ENCODE measurements at regions not wholly inside any gene's neighbourhood (a gene's known extent, or its start where the extent isn't known, plus 50 kb on each side); places are given as distances from the start of the nearest gene placed in this dataset.
"Not testable (repeated sequence)": the region's sequence is repeated elsewhere in the genome, so short reads cannot be mapped to it uniquely, and the experiment has no call there.

DNA sequence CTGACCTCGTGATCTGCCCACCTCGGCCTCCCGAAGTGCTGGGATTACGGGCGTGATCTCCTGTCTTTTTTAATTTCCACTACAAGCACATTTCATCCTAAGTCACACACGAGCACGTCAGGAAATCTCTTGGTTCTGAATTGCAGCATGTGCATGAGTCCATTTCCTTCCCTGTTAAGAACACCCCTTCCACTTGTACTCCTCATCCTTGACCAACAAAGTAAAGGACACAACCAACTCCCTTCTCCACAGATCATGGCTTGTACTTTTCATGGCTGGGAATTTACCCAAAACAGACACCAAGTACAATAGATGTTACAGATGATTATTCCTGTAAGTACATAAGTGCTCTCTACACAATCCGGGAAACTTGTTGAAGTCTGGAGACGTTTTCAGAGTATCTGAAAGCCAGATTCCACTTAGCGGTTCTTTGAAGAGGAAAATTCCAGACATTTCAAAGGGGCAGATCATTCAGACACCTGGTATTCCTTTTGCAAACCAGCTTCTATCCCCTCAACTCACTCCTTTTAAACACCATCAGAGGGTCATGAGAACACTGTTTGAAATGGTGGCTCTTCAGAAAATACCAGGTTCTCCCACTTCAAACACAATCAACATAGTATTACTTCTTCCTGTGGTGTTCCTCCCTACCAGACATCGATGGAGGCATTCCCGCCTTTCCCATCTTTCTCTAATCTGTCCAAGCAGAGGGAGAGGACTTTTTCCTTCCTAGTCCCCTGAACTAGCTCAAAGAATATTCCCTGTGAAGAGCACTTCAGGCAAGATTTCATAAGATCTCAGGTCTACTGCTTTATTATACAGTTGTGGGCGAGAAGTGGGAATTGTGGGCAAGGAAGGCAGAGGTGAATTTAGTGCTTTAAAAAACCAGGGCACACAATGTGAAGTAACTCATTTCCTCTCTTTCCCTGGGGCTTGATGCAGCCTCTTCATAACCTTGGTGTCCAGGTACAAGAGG lies 80.1 kb upstream of the TSC22D2 start:
- ATAC-seq: no peak

DNA sequence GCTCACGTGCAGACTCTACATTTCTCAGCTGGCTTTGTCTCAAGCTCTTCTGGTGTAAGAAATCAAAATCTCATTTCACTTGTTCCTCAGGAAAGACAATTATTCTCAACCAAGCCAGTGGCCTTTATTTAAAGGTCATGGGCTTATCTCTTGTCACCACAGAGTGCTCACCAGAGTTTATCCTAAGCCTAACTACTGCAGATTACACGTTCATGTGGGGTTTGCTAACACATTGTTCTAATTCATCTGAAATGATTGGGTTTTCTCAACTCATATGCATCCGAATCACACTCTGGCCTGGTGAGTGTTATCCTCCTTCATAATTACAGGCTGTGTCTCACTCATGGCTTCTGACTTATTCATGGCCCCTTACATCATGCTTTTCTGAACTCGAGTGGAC lies 83.3 kb upstream of the TSC22D2 start:
- no peak for ATAC-seq

DNA sequence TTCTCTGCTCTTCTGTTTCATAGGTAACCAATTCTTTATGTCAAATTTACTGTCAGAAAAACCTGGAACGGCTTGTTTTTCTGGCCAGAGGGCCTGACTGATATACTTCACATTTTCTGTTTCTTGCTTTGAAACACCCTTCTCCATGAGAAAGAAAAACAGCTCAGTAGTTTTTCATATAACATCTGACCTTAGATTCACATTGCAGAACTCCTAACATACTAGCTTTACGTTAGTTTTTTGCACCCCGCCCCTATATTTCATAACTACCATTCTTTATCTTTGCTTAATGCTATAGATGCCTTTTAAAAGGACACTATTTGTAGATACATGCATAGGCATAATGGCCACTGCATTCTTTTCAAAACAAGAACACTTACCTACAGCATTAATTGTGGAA lies 83.9 kb upstream of the TSC22D2 start:
- no peak for ATAC-seq

DNA sequence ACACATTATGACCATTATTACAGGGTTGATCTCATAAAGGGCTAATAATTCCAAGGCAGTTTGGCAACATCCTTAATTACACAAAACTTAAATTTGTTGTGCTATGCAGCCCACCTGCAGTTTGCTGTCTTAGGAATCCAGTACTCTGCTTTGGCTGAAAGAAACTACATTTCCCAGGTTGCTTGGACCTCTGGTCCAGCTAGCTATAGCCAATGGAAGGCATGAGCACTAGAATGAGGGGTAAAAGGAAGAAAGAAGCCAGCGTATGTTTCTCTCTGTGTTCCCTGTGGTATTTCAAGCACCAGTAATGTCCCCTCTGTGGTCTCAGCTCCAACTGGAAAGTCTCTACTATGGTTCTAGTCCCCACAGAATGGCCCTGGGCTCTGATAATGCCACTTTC lies 84.3 kb upstream of the TSC22D2 start:
- ATAC-seq: no peak

DNA sequence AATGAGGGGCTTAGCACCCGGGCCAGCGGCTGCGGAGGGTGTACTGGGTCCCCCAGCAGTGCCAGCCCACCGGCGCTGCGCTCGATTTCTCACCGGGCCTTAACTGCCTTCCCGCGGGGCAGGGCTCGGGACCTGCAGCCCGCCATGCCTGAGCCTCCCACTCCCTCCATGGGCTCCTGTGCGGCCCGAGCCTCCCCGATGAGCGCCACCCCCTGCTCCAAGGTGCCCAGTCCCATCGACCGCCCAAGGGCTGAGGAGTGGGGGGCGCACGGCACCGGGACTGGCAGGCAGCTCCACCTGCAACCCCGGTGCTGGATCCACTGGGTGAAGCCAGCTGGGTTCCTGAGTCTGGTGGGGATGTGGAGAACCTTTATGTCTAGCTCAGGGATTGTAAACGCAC lies 85.0 kb upstream of the TSC22D2 start:
- ATAC-seq: not testable (repeated sequence)

DNA sequence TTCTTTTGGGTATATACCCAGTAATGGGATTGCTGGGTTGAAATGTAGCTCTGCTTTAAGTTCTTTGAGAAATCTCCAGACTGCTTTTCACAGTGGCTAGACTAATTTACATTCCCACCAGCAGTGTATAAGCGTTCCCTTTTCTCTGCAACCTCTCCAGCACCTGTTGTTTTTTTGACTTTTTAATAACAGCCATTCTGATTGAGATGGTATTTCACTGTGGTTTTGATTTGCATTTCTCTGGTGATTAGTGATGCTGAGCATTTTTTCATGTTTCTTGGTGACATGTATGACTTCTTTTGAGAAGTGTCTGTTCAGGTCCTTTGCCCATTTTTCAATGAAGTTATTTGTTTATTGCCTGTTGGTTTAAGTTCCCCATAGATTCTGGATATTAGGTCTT lies 87.1 kb upstream of the TSC22D2 start:
- not testable (repeated sequence) for ATAC-seq

DNA sequence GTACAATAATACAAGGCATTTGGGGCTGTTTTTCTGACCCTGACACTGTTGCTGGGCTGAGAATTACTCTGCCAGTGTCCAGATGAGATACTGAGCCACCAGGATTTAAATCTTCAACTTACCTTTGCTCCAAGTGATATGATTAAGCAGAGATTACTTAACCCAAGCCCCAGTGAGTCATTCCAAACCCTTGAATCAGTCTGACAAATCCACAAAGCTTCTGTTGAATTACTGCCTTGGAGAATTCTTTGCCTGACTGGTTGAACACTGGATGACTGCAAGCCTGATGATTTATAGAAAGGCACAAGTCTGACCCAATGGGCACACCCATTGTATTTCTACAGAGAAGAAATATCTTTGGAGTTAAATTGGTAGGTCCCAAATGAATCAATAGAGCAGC lies 88.2 kb upstream of the TSC22D2 start:
- peak; percentile 60 to 69 for ATAC-seq

DNA sequence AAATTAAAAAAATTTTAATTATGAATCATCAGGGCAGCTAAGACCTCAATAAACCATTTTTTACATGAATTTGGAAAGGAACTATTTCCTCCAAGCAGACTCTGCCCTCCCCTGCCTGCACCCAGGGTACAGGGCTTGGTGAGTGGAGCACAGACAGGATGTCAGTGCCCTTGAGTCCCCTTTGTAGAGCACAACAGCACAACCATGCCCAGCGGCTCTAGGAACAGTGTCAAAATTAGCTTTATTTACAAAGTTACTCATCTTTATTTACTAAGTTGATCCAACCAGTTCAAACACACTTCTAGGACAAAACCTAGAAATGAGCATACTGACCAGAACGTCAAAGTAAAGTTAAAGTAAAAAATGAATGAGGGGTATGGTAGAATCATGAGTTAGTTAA lies 90.6 kb upstream of the TSC22D2 start:
- ATAC-seq: no peak

DNA sequence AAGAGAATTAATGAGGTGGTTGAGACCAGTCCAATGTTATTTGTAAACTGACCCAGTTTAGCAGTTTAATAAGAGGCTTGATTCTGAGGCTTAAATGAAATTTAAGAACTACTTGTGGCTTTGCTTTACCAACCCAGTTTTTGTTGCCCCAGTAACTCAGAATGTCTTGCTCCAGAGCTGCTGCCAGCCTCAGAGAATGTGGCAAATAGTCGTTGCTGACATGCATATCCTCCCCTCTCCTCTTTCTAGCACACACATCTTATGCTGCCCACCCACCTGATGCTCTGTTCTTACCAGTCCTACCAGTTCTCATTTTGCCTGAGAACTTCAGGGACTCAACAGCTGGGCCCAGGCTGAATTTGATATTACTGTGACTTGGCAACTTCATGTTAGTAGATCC lies 92.4 kb upstream of the TSC22D2 start:
- ATAC-seq: no peak

DNA sequence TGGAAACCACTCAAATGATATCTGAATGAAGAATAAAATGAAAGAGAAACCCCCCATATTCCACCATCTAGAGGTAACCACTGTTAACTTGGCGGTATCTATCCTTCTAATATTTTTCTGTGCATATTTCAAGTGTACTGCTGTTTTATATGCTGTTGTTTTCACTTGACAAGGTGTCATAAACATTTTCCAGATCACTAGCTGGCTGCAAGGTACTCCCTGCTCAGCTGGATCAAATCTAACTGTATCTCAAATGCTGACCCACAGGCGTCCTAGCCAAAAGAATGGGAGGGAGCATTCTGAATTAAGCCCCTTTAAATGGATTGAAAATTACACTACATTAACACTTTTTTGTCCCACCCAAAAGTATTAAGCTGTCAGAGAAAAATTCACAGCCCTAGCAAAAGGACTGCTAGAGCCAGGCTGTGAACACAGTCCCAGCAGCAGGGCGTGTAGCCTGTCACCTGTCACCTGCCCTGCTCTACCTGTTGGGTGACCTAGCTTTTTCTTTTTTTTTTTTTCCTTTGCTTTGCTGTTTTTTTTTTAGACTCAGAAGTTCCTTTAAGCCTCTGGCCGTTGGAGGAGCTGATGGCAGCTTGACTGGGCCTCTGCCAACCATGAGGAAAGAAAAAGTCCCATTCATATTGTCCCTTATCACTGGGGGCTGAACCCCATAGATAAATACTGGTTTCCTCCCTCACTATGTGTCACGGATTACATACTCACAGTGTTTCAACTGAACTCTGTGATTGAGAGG lies 93.7 kb upstream of the TSC22D2 start:
- no peak for ATAC-seq

DNA sequence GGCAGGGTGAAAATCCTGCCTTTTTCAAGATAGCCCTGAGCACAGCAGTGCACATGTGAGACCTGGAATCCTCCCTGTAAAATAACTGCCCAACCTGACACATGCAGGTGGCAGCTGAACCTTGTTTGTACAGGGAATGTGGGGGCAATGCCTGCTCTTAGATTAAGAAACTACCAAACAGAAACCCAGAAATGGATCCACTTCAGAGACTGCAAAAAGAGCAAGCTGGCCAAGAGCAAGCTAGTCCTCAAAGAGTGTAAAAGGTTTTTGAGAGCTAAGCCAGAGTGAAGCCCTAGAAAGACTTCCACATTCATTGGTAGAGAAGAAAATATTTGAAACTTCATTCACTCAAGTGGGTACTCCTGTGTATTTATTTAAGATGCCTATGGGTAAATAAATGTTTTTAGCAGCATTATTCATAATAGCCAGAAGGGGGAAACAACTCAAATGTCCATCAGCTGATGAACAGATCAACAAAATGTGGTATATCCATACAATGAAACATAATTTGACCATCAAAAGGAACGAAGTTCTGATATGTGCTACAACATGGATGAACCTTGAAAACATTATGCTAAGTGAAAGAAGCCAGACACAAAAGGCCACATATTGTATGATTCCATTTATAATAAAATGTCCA lies 96.0 kb upstream of the TSC22D2 start:
- no peak for ATAC-seq

DNA sequence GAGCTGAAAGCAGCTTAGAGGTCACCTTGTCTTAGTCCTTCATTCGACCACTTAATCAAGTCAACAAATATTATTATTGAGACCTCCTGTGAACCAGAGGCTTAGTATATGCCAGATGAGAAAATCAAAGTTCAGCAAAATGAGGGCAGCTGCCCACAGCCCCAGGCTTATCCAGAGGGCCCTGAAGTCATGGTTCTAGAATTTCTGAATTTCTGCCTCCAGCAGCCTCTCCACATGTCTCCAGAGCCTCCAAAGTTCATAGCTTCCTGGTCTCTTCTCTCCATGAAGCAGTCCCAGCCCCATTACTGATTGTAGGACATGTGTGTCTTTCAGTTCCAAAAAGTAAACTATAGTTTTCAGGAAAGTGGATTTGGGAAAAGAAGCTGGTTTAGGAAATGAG lies 96.9 kb upstream of the TSC22D2 start:
- ATAC-seq: no peak

DNA sequence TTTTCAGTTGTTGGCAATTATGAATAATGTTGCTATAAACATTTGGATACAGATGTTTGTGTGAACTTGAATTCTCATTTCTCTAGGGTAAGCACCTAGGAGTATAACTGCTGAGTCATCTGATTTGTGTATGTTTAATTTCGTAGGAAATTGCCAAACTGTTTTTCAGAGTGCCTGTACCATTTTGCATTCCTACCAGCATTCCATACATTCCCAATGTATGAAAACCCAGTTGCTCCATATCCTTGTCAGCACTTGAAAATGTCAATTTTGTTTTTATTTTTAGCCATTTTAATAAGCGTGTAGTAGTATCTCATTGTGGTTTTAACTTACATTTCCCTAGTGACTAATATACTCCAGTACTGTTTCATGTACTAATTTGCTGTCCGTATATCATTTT lies 98.5 kb upstream of the TSC22D2 start:
- ATAC-seq: no peak

DNA sequence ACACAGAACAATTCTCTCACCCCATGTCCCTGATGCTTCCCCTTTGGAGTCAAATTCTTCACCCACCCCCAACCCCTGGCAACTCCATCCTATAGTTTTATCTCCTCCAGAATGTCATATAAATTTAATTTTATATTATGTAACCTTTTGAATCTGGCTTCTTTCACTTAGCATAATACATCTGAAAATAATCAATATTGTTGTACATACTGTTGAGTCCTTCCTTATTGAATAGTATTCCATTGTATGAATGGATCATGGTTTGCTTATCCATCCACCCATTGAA lies 98.9 kb upstream of the TSC22D2 start:
- no peak for ATAC-seq

DNA sequence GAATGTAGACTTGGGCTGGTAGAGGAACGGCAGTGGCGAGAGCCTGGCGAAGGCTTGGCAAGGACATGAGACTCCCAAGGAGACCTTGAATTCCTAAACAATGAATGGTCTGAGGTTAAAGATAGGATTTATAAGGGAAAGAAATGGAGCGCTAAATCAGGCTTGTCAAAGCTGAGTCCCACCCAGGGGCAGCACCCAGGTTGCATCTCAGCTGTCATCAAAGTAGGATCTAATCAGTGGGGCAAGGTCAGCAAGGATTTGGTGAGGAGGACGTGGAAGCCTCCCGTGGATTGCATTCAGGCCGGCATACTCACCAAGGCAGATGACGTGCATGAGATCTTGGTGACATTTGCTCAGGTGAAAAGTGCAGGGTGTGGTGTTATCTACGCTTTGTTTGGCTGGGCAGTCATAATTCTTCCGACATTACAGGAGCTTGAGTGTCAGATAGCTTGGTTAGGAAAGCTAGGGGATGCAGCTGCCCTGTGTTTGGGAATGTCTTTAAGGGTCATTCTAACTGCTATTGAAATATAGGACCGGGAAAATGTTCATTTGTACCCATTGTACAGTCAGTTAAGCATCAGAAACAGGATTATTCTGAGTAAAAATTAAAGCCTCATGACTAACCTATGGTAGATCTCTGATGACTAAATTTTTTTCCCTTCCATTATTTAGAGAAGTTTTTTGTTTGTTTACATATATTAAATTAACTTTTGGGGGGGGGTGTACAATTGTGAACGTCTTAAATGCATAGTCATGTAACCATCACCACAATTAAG lies 99.4 kb upstream of the TSC22D2 start:
- ATAC-seq: no peak

DNA sequence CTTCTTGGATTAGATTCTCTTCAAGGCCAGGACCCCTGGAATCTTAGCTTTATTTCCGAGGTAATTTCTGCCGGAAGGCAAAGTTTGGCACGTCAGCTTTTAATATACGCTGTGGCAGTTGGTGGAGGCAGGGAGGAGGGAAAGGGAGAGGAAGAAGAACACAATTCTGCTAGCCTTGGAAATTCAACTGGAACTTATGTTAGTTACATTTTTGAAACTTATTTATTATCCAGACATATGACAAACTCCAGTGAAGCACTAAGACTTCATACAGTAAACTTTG lies 100.1 kb upstream of the TSC22D2 start:
- ATAC-seq: no peak

DNA sequence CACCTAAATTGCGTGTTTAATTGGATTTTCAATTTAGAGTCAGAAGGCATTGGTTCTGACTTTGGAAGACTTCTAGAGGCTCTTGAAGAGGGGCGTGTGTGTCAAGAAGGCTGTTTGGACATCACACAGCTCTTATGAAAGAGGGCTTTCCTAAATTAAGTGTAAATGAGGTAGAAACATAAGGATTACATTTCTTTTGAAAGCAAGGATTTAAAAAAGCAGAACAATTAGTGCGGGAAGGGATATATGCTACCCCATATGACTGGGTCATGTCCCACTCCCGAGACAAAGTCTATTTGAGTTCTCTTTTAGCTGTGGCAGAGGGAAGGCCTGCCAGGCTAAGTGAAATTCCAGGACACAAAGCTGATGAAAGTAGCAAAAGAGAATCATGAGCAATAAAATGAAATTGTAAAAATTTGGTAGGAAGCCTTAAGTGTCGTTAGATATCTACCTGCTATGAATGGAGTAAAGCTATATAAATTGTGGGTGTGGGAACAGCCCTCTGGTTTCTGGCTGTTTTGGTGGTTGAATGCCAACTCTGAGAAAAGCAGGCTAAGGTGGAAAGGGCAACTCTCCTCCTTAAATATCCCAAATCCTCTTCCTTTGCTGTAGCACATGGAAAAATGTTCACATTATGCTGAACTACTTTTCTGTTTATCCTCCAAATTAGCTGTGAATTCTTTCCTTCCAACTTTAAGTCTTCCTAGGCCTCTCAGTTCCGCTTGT lies 100.6 kb upstream of the TSC22D2 start:
- no peak for ATAC-seq

DNA sequence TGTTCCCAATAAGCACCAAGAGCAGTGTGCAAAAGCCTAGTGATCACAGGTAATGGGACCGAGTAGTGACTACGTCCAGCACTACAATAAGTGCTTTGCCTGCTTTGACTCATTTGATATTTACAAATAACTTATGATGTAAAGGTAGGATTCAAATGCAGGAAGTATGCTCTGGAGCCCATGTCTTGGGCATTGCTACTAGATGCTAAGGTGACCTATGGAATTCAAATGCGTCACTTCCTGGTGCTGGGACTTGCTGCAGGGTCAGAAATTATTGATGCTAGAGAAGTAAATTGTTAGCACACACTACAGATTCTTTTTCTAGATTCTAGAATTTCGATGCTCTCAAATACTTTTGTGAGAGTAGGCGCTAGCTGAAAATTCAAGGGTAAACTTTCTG lies 101.2 kb upstream of the TSC22D2 start:
- no peak for ATAC-seq

DNA sequence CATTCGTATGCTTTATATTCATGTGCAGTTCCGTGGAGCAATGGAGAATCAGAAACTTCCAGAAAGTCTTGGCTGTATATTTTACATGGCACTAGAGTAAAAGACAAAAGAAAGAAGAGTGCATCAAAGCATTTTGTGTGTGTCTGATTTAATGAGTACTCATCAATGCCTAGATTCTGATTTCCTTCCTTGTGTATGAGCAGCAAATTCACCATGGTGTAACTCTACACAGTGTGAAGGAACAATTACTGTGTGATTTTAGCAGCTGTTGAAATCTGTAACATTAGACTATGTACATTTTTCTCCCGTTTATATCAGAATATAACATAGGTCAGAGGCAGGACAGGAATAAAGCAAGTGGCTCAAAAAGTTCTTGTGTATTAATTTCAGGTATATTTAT lies 102.0 kb upstream of the TSC22D2 start:
- ATAC-seq: no peak

DNA sequence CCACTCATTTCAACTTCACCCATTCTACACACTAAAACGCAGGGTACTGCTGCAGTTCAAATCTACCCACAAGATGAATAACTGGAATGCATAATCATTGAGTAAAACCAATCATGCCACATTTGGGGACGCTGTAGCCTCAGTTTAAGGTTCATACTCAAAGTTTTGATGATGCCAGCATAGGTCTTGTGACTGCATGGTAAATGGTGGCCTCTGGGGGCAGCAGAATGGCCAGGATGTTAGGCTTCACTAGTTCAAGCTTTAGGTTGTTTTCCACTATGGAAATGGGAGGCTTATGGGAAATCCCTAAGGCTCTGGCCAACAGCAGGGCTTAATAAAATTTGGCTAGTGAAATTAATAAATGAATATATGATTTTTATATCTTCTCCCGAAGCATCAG lies 104.3 kb upstream of the TSC22D2 start:
- ATAC-seq: no peak

DNA sequence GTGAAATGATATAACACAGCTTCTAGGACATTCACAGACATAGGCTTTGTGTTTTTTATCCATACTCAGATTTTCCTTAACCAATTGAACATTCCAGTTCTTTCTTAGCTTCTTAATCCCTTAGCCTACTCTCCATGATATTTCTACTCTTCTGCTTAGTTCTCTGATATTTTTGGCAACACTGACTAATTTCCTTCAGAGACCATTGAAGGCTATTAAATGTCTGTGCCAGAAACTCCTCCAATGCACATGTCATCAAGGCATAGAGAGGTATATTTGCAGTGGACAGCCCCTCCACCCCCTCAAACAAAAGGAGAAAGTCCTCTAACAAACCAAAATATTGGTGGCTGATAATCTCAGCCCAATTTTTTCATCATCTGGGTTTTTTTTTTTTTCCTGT lies 105.9 kb upstream of the TSC22D2 start:
- no peak for ATAC-seq

DNA sequence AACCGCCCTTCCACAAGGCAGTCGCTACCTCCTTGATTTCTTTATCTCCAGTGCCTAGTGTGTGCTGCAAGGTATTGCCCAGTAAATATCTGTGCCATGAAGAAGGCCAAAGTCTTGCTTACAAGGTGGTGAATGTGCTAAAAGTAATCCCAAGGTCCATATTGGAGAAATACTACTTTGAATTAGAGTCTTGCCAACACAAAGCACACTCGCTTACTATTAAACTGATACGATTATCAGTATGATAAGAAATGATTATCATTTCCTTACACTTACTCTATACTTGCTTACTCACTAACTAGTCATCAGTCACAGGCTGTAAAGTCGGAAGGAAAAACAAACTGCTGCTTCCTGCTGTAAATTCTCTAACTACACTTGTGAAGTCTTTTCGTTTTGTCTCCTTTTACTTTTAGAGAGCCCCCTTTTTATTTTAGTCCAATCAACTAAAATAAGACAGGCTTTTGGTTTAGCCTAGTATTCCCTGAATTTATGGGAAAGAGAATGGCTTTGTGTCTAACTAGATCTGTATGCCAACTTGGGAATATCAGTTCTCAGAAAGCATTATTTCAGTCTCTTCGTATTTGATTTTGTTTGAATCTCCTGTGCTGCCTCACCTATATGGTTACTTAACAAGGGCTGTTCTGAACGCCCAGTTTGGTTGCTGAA lies 107.1 kb upstream of the TSC22D2 start:
- ATAC-seq: no peak

Data from activated CD4-positive, CD25-positive, alpha-beta regulatory T cell treated with anti-CD3 and anti-CD28 coated beads, Interleukin-2, amount 50 U/mL, for 24 hours (primary cell).